Endodermal cell (in vitro differentiated cells): ENCODE measurements at regions not wholly inside any gene's neighbourhood (a gene's known extent, or its start where the extent isn't known, plus 50 kb on each side); places are given as distances from the start of the nearest gene placed in this dataset.
"Not testable (repeated sequence)": the region's sequence is repeated elsewhere in the genome, so short reads cannot be mapped to it uniquely, and the experiment has no call there.

Source experiments
- DNase-seq: peaks from one replicate; pipeline ENCODE4 v3.0.0-alpha.2; 2017
- H3K27ac ChIP-seq: 2 replicates; pipeline ENCODE4 v1.5.1; 2013; ENCODE audit warnings: mild to moderate bottlenecking, low read depth, low read length, moderate library complexity
- H3K27me3 ChIP-seq: 2 replicates; pipeline ENCODE4 v1.6.1; 2013; ENCODE audit warnings: mild to moderate bottlenecking, low read length, moderate library complexity; ENCODE audit not compliant: insufficient read depth, control insufficient read depth, poor library complexity, severe bottlenecking
- H3K36me3 ChIP-seq: 2 replicates; pipeline ENCODE4 v1.7.0; 2013; ENCODE audit warnings: mild to moderate bottlenecking, low read length, moderate library complexity; ENCODE audit not compliant: control insufficient read depth, insufficient read depth
- H3K4me1 ChIP-seq: one replicate; pipeline ENCODE4 v1.7.0; 2013; ENCODE audit warnings: low read length; ENCODE audit not compliant: control insufficient read depth, insufficient read depth
- H3K4me3 ChIP-seq: 2 replicates; pipeline ENCODE4 v1.5.1; 2013; ENCODE audit warnings: mild to moderate bottlenecking, low read length, moderate library complexity
- H3K9ac ChIP-seq: 2 replicates; pipeline ENCODE4 v1.6.1; 2013; ENCODE audit warnings: mild to moderate bottlenecking, low read length, moderate library complexity; ENCODE audit not compliant: poor library complexity, severe bottlenecking; ENCODE audit errors: extremely low read depth
- H3K9me3 ChIP-seq: 2 replicates; pipeline ENCODE4 v1.6.1; 2013; ENCODE audit warnings: mild to moderate bottlenecking, low read length, moderate library complexity; ENCODE audit not compliant: control insufficient read depth
- H3K27ac Mint-ChIP-seq: 2 replicates; pipeline ENCODE4 v1.8.0; 2020; ENCODE audit warnings: mixed read lengths
- H3K27me3 Mint-ChIP-seq: 2 replicates; pipeline ENCODE4 v1.8.0; 2021; ENCODE audit warnings: mild to moderate bottlenecking, mixed read lengths; ENCODE audit not compliant: insufficient read depth
- H3K36me3 Mint-ChIP-seq: 2 replicates; pipeline ENCODE4 v1.8.0; 2020; ENCODE audit warnings: low read depth, mixed read lengths
- H3K4me1 Mint-ChIP-seq: 2 replicates; pipeline ENCODE4 v1.8.0; 2020; ENCODE audit warnings: mixed read lengths
- H3K4me3 Mint-ChIP-seq: 2 replicates; pipeline ENCODE4 v1.8.0; 2020; ENCODE audit warnings: mild to moderate bottlenecking, moderate library complexity, mixed read lengths
- H3K9me3 Mint-ChIP-seq: 2 replicates; pipeline ENCODE4 v1.8.0; 2020; ENCODE audit warnings: mild to moderate bottlenecking, mixed read lengths
- WGBS, 2 experiments: methylation state at CpG; one replicate each; pipeline versions ENCODE4 v1.1.5 to v1.1.7; 2013; ENCODE audit warnings: missing lambda C conversion rate in 2 of 2, mixed read lengths in 1 of 2; ENCODE audit not compliant: insufficient coverage in 1 of 2, insufficient read length in 1 of 2; 5-methylcytosine and 5-hydroxymethylcytosine counted together
- TF ChIP-seq, protein P1 (sequence below): fragments of 200-600 bp; sonication (generic); conservative IDR thresholded peaks from 2 replicates; pipeline ENCODE4 v1.5.0; 2021; ENCODE audit warnings: antibody characterized with exemption, mild to moderate bottlenecking

DNA sequence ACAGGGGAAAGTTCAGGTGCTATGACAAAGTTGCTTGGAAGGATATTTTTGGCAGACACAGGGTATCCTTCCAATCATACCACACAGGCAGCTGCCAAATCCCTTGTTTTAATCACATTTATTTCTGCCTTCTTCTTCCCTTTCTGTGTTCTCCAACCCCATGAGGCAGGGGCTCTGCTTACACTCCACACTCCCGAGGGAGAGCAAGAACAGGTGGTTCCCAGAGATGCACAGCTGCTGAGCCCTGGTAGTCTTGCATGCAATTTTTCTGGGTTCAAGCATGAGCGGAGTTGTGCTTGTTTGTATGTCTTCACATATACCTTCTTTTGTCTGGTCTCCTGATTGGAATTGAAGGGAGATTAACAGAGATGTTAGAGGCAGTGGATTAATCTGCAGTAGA, 251.7 kb upstream of the ST6GAL2 start:
- Histone ChIP-seq H3K4me3 (no peak overlapping the region), H3K4me1 (no peaks in the 10 kb centered on the region), H3K9me3 (no peaks in the 10 kb centered on the region), H3K27ac (no peak overlapping the region), H3K27me3 (no peaks in the 10 kb centered on the region), H3K36me3 (no peaks in the 10 kb centered on the region), H3K9ac (no peak overlapping the region)
- Mint-ChIP-seq H3K27me3 (peaks cover 2% of the 10 kb centered on the region), H3K9me3 (peaks cover 6% of the 10 kb centered on the region), H3K36me3 (peaks cover 2% of the 10 kb centered on the region), H3K4me1 (peaks cover 3% of the 10 kb centered on the region), H3K27ac (no peak overlapping the region), H3K4me3 (no peak overlapping the region)
- TF ChIP-seq, protein P1, sequence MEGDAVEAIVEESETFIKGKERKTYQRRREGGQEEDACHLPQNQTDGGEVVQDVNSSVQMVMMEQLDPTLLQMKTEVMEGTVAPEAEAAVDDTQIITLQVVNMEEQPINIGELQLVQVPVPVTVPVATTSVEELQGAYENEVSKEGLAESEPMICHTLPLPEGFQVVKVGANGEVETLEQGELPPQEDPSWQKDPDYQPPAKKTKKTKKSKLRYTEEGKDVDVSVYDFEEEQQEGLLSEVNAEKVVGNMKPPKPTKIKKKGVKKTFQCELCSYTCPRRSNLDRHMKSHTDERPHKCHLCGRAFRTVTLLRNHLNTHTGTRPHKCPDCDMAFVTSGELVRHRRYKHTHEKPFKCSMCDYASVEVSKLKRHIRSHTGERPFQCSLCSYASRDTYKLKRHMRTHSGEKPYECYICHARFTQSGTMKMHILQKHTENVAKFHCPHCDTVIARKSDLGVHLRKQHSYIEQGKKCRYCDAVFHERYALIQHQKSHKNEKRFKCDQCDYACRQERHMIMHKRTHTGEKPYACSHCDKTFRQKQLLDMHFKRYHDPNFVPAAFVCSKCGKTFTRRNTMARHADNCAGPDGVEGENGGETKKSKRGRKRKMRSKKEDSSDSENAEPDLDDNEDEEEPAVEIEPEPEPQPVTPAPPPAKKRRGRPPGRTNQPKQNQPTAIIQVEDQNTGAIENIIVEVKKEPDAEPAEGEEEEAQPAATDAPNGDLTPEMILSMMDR: no peak
- 85 to 100% methylated on average over 2 of the region's 2 CpGs for WGBS, 2 experiments
- DNase-seq: no peak

DNA sequence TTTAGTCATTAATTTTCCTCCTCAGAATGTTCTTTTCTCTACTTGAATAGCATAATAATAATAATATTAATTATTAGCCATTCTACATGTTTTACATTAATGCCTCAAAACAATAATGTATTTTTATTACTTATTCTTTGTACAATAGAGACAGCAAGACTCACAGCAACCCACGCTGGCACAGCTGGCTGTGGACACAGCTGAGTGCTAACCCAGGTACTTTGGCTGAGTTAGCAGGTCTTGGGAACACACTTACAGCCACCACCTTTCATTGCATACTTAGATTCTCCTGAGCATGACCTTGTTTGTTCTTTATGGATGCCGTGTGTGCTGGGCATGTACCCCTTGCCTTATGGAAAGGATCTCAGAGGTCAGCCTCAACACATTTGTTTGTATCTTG, 260.2 kb upstream of the ST6GAL2 start:
- H3K36me3 Mint-ChIP-seq: peaks cover under 1% of the 10 kb centered on the region
- DNase-seq: no peak
- no peaks in the 10 kb centered on the region for H3K4me1 ChIP-seq
- no peaks in the 10 kb centered on the region for H3K27me3 ChIP-seq
- H3K27me3 Mint-ChIP-seq: no peaks in the 10 kb centered on the region
- H3K9ac ChIP-seq: no peak overlapping the region
- H3K4me3 ChIP-seq: no peak overlapping the region
- peaks cover 9% of the 10 kb centered on the region for H3K4me1 Mint-ChIP-seq
- no peak overlapping the region for H3K27ac ChIP-seq
- H3K9me3 Mint-ChIP-seq: peaks cover 32% of the 10 kb centered on the region
- WGBS, 2 experiments: 93 to 100% methylated on average over 2 of the region's 2 CpGs
- TF ChIP-seq, protein P1: no peak
- H3K36me3 ChIP-seq: no peaks in the 10 kb centered on the region
- H3K4me3 Mint-ChIP-seq: no peak overlapping the region
- H3K9me3 ChIP-seq: peaks cover 9% of the 10 kb centered on the region
- no peak overlapping the region for H3K27ac Mint-ChIP-seq

DNA sequence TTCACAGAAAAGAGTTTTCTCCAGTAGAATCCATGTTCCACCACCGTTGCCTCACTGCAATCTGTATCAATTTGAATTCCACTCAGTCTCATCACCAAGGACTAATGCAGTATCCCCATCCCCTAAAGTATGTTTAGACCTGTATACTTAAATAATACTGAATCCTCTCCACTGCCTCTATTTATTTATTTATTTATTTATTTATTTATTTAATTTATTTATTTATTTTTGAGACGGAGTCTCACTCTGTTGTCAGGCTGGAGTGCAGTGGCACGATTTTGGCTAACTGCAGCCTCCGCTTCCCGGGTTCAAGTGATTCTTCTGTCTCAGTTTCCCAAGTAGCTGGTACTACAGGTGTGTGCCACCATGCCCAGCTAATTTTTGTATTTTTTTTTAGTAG, 260.7 kb upstream of the ST6GAL2 start:
- H3K4me1 Mint-ChIP-seq, H3K27ac Mint-ChIP-seq, H3K27me3 Mint-ChIP-seq, H3K4me3 ChIP-seq, H3K9ac ChIP-seq, H3K36me3 Mint-ChIP-seq, H3K27me3 ChIP-seq, H3K27ac ChIP-seq, H3K9me3 ChIP-seq, H3K4me1 ChIP-seq, H3K36me3 ChIP-seq, DNase-seq, H3K4me3 Mint-ChIP-seq: not testable (repeated sequence)
- peaks cover 32% of the 10 kb centered on the region for H3K9me3 Mint-ChIP-seq
- 87 to 100% methylated on average over 4 to 5 of the region's 5 CpGs for WGBS, 2 experiments

DNA sequence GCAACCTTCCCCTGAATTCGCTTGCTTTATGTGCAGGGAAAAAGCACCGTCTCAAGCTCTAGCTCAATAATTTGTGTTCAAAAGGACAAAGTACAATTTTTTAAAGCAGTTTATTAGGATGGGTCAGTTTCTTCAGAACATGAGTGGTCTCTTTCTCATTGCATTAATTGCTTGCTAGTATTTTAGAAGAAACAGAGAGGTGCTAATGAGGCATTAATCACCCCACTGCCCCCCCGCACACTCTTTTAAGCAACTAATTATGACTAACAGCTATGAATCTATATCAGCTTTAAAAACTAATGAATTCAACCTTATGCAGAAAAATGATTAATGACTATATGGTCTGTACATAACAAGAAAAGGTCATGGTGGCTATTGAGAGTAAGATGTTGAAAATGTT, 262.1 kb upstream of the ST6GAL2 start:
- H3K4me3 Mint-ChIP-seq: no peak overlapping the region
- Histone ChIP-seq H3K4me1 (no peaks in the 10 kb centered on the region), H3K27me3 (no peaks in the 10 kb centered on the region), H3K4me3 (no peak overlapping the region), H3K9ac (no peak overlapping the region), H3K27ac (no peak overlapping the region), H3K9me3 (peaks cover 9% of the 10 kb centered on the region), H3K36me3 (no peaks in the 10 kb centered on the region)
- no peak overlapping the region for H3K27ac Mint-ChIP-seq
- H3K9me3 Mint-ChIP-seq: peaks cover 30% of the 10 kb centered on the region
- no peaks in the 10 kb centered on the region for H3K36me3 Mint-ChIP-seq
- 98 to 100% methylated on average over 2 of the region's 3 CpGs for WGBS, 2 experiments
- H3K27me3 Mint-ChIP-seq: no peaks in the 10 kb centered on the region
- no peak for DNase-seq
- peaks cover 9% of the 10 kb centered on the region for H3K4me1 Mint-ChIP-seq
- TF ChIP-seq, protein P1: no peak
